SU-DHL-6 (cell line): ENCODE measurements at regions not wholly inside any gene's neighbourhood (a gene's known extent, or its start where the extent isn't known, plus 50 kb on each side); places are given as distances from the start of the nearest gene placed in this dataset.

Experiments used
- H2AFZ ChIP-seq: fragments of 200-600 bp; sonication (generic); 2 replicates; pipeline ENCODE4 v1.6.1; 2014; ENCODE audit warnings: low read depth, mild to moderate bottlenecking, moderate library complexity, mixed read lengths, antibody characterized with exemption, low read length; ENCODE audit not compliant: severe bottlenecking
- H3F3A ChIP-seq: fragments of 200-600 bp; shearing (Covaris generic); 2 replicates; pipeline ENCODE4 v1.6.0; 2016; ENCODE audit warnings: antibody characterized with exemption, mild to moderate bottlenecking; ENCODE audit not compliant: insufficient read depth
- H3K27ac ChIP-seq: fragments of 200-600 bp; sonication (generic); 2 replicates; pipeline ENCODE4 v1.5.1; 2016; ENCODE audit warnings: low read depth, mild to moderate bottlenecking, low read length, moderate library complexity, mixed read lengths
- H3K27me3 ChIP-seq: fragments of 200-600 bp; sonication (generic), shearing (Covaris generic); 2 replicates; pipeline ENCODE4 v1.6.0; 2014; ENCODE audit warnings: mild to moderate bottlenecking, low read length
- H3K36me3 ChIP-seq: fragments of 200-600 bp; sonication (generic); 2 replicates; pipeline ENCODE4 v1.6.1; 2014; ENCODE audit warnings: mild to moderate bottlenecking, low read length, mixed read lengths
- H3K4me2 ChIP-seq: fragments of 300-600, 200-600 bp; shearing (Covaris generic), sonication (generic); 2 replicates; pipeline ENCODE4 v1.6.0; 2014; ENCODE audit warnings: low read length, low read depth, mild to moderate bottlenecking; ENCODE audit not compliant: poor library complexity, severe bottlenecking
- H3K4me3 ChIP-seq: fragments of 200-600 bp; sonication (generic); 2 replicates; pipeline ENCODE4 v1.5.1; 2014; ENCODE audit warnings: antibody characterized with exemption, low read length, mild to moderate bottlenecking, mixed read lengths; ENCODE audit not compliant: insufficient read depth, poor library complexity, severe bottlenecking
- H3K79me2 ChIP-seq: fragments of 200-600 bp; sonication (generic); 2 replicates; pipeline ENCODE4 v1.6.1; 2014; ENCODE audit warnings: mild to moderate bottlenecking, low read length, moderate library complexity; ENCODE audit not compliant: insufficient read depth
- H3K9ac ChIP-seq: fragments of 200-600 bp; sonication (generic); 2 replicates; pipeline ENCODE4 v1.7.0; 2014; ENCODE audit warnings: mild to moderate bottlenecking, low read length
- H3K9me2 ChIP-seq: fragments of 200-600 bp; sonication (generic); replicated peaks from 2 replicates; pipeline ENCODE4 v1.6.1; 2014; ENCODE audit warnings: low read length; ENCODE audit not compliant: insufficient read depth
- H3K9me3 ChIP-seq: fragments of 200-600 bp; sonication (generic); 2 replicates; pipeline ENCODE4 v1.6.1; 2014; ENCODE audit warnings: low read length, mixed read lengths; ENCODE audit not compliant: insufficient read depth
- H4K20me1 ChIP-seq: fragments of 200-600 bp; sonication (generic); 2 replicates; pipeline ENCODE4 v1.6.1; 2014; ENCODE audit warnings: low read depth, mild to moderate bottlenecking, antibody characterized with exemption, low read length, moderate library complexity, mixed read lengths
- EZH2phosphoT487 ChIP-seq: fragments of 200-600 bp; sonication (generic), shearing (Covaris generic); conservative IDR thresholded peaks from 2 replicates; pipeline ENCODE4 v1.6.1; 2018; ENCODE audit warnings: mild to moderate bottlenecking, antibody characterized with exemption, low read length, moderate library complexity, mixed read lengths
- TF ChIP-seq, protein P1 (sequence below): fragments of 200-600 bp; sonication (generic); IDR thresholded peaks from one replicate; pipeline ENCODE4 v1.5.1; 2017; ENCODE audit warnings: antibody characterized with exemption, mild to moderate bottlenecking, low read length, moderate library complexity; ENCODE audit not compliant: insufficient read depth, poor library complexity, severe bottlenecking

GRCh38 chrX:20364238-20364637 is 97.5 kb upstream of the RPS6KA3 start:
- no peaks in the 10 kb centered on the region for H3F3A ChIP-seq
- TF ChIP-seq EZH2phosphoT487 = no peak
- TF ChIP-seq, protein P1, sequence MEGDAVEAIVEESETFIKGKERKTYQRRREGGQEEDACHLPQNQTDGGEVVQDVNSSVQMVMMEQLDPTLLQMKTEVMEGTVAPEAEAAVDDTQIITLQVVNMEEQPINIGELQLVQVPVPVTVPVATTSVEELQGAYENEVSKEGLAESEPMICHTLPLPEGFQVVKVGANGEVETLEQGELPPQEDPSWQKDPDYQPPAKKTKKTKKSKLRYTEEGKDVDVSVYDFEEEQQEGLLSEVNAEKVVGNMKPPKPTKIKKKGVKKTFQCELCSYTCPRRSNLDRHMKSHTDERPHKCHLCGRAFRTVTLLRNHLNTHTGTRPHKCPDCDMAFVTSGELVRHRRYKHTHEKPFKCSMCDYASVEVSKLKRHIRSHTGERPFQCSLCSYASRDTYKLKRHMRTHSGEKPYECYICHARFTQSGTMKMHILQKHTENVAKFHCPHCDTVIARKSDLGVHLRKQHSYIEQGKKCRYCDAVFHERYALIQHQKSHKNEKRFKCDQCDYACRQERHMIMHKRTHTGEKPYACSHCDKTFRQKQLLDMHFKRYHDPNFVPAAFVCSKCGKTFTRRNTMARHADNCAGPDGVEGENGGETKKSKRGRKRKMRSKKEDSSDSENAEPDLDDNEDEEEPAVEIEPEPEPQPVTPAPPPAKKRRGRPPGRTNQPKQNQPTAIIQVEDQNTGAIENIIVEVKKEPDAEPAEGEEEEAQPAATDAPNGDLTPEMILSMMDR = no peak
- no peaks in the 10 kb centered on the region for H3K27me3 ChIP-seq
- H3K9me3 ChIP-seq = no peaks in the 10 kb centered on the region
- no peak overlapping the region for H3K4me3 ChIP-seq
- no peak overlapping the region for H3K27ac ChIP-seq
- no peak overlapping the region for H3K4me2 ChIP-seq
- no peak overlapping the region for H3K9ac ChIP-seq
- H4K20me1 ChIP-seq = no peaks in the 10 kb centered on the region
- no peak overlapping the region for H2AFZ ChIP-seq
- H3K9me2 ChIP-seq = no peaks in the 10 kb centered on the region
- no peaks in the 10 kb centered on the region for H3K79me2 ChIP-seq
- H3K36me3 ChIP-seq = no peaks in the 10 kb centered on the region

DNA sequence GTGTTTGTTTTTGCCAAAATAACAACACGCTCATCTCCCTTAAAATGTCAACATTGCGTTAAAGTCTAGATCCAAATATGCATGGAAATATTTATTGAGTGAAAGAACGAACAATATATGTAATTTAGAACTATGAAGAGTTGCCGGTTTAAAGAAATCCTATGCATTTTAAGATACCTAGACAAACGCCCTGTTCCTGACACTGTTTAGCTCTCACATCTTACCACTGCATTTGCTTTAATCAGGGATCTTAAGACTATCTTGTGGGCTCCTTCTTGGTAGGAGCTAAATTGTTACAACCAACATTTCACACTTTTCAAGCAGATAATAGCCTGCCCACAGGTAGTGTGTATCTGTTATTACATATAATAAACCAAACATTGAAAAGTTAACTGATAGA is 96.6 kb upstream of the RPS6KA3 start:
- no peaks in the 10 kb centered on the region for H4K20me1 ChIP-seq
- H3K27ac ChIP-seq = no peak overlapping the region
- H3K9me3 ChIP-seq = no peaks in the 10 kb centered on the region
- H3K9ac ChIP-seq = no peak overlapping the region
- H3K4me2 ChIP-seq = no peak overlapping the region
- H3K36me3 ChIP-seq = no peaks in the 10 kb centered on the region
- no peaks in the 10 kb centered on the region for H3K79me2 ChIP-seq
- no peaks in the 10 kb centered on the region for H3K27me3 ChIP-seq
- TF ChIP-seq EZH2phosphoT487 = no peak
- TF ChIP-seq, protein P1 = no peak
- no peaks in the 10 kb centered on the region for H3K9me2 ChIP-seq
- H3K4me3 ChIP-seq = no peak overlapping the region
- no peak overlapping the region for H2AFZ ChIP-seq
- no peaks in the 10 kb centered on the region for H3F3A ChIP-seq

- Histone ChIP-seq H3K9me3 (no peaks in the 10 kb centered on the region), H4K20me1 (no peaks in the 10 kb centered on the region), H3K79me2 (no peaks in the 10 kb centered on the region), H3K4me3 (no peak overlapping the region), H3K27me3 (no peaks in the 10 kb centered on the region), H3K4me2 (no peak overlapping the region), H3K36me3 (no peaks in the 10 kb centered on the region), H3K27ac (no peak overlapping the region), H3F3A (no peaks in the 10 kb centered on the region), H3K9ac (no peak overlapping the region), H3K9me2 (no peaks in the 10 kb centered on the region), H2AFZ (no peak overlapping the region)
- TF ChIP-seq, protein P1 = no peak
- TF ChIP-seq EZH2phosphoT487 = no peak
These were observed 95.9 kb upstream of the RPS6KA3 start for GRCh38 chrX:20362268-20363267.
